ENCODE measurements at regions not wholly inside any gene's neighbourhood (a gene's known extent, or its start where the extent isn't known, plus 50 kb on each side); places are given as distances from the start of the nearest gene placed in this dataset.

- no peak for DNase-seq
Observed at GRCh38 chr4:137310166-137310565, 222.1 kb downstream of the PCDH18 start.

GRCh38 chr4:137309424-137309823 lies 222.9 kb downstream of the PCDH18 start:
- no peak for DNase-seq

- no peak for DNase-seq
Observed at GRCh38 chr4:137307806-137308205, 224.5 kb downstream of the PCDH18 start.

DNA sequence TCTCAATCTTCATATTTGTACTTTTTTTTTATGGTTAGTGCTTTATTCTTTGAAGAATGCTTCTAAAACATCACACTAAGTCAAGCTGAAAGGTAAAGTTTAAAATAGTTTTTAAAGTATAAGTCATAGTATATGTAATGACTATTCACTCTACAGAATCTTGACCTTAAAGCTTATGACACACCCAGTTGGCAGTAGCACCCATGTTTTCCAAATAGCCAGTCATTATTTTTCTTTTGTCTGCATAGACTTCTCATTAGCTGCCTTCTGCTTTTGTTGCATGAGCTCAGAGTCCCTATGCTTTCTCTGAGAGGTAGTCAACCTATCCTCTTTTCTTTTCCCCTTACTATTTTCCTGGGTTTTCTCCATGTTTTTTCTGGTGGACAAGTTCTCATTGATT lies 231.5 kb downstream of the PCDH18 start:
- no peak for DNase-seq

DNA sequence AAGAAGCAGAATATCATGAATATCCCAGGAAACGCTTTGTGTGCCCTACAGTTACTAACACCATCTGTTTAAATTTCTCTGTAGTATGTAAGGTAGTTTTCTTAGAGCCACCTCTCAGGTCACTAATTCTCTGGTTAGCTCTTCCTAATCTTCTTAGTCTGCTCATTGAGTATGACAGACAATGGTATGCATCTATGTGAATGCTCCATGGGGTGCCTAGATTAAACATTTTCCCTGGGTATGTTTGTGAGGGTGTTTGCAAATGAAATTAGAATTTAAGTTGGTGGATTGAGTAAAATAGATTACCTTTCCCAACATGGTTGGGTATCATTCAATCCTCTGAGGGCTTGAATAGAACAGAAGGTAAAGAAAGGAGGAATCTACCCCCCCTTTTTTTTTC lies 233.0 kb downstream of the PCDH18 start:
- DNase-seq = no peak

- DNase-seq = no peak
Observed at GRCh38 chr4:137293281-137293680, 239.0 kb downstream of the PCDH18 start.

- no peak for DNase-seq
Observed at GRCh38 chr4:137283737-137284136, 248.6 kb downstream of the PCDH18 start.

GRCh38 chr4:137278431-137278830 lies 253.9 kb downstream of the PCDH18 start:
- no peak for DNase-seq

DNA sequence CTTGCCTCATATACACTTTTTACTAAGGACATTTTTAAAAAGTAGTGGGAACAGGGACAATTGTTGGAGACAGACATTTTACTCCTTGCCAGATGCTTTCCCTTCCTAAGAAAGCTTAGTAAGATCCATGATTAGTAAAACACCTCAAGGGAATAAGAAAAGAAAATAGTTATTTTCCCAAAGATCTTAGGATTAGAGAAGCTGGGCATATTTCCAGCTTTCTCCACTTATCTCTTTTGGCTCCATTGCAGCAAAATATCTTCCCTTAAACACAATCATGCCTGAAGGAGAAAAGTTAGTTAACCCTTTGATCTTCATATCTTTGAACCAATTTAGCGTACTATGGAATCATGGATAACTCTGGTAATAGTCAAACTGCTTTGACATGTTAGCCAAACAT lies 257.9 kb downstream of the PCDH18 start:
- no peak for DNase-seq

GRCh38 chr4:137267024-137267423 lies 265.3 kb downstream of the PCDH18 start:
- DNase-seq = no peak

DNA sequence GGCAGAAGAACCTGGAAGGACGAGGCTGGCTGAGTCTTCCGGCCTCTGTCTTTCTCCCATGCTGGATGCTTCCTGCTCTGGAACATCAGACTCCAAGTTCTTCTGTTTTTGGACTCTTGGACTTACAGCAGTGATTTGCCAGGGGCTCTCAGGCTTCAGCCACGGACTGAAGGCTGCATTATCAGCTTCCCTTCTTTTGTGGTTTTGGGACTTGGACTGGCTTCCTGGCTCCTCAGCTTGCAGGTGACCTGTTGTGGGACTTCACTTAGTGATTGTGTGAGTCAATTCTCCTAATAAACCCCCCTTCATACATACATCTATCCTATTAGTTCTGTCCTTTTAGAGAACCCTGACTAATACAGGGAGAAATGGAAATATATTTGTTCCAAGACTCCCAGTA lies 265.8 kb downstream of the PCDH18 start:
- DNase-seq = no peak

DNA sequence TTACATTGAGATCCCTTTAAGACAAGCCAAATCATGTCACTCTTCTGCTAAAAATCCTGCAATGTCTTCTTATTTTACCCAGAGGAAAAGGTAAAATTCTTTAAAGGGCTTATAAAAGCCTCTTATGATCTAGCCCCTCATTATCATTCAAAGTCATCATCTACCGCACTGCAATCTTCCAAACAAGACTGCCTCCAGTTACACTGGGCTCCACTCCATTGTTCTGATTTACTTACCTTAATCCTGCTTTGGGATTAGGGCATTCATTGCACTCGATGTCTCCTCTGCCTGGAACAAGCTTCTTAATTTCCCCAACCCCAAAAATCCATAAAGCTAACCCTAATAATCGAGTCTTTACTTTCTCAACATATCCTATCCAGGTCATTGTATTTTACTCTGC lies 269.1 kb downstream of the PCDH18 start:
- no peak for DNase-seq

DNA sequence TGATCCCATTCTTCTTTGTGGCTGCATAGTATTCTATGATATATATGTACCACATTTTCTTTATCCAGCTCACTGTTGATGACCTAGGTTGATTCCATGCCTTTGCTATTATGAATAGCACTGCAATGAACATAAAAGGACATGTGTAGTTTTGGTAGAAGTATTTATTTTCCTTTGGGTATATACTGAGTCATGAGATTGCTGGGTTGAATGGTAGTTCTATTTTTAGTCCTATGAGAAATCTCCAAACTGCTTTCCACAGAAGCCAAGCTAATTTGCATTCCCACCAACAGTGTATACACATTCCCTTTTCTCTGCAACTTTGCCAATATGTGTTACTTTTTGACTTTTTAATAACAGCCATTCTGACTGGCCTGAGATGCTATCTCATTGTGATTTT lies 278.3 kb downstream of the PCDH18 start:
- no peak for DNase-seq

DNA sequence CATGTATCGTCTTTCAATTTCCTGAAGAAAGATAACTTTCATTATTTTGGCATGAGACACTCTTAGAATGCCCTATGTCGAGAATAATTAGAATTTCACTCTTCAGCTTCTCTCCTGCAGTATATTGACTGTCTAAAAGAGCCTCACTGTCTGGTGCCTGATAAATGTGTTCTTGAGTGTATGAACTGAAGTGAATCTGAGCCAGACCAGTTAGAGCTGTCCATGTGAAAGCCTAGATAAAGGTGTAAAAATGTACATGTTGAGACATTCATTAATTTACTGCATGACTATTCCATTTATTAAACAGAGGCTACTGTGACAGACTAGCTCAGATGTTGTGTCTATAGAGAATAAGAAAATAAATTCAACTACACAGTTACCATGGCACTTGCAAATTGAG lies 283.2 kb downstream of the PCDH18 start:
- DNase-seq = no peak

- DNase-seq = no peak
Observed at GRCh38 chr4:137238456-137239162, 293.7 kb downstream of the PCDH18 start.

DNA sequence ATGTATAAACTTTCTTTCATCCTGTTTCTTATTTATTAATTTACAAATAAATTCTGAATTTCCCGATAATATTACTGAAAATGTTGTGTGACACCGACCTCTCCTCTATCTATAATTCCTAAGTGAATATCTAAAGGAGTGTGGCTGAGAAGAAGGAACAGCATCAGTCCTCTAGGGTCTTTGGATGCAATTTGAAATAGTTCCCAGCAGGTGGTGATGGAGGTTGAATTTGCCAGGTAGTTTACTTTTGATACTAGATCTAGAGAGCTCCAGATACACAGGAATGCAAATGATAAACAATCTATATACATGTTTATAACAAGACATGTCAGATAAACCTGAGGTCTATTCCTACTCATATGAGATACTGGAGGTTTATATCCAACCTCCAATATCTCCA lies 305.4 kb downstream of the PCDH18 start:
- DNase-seq = no peak

- no peak for DNase-seq
Observed at GRCh38 chr4:137226221-137226620, 306.1 kb downstream of the PCDH18 start.

GRCh38 chr4:137213372-137214173 lies 318.7 kb downstream of the PCDH18 start:
- DNase-seq = no peak

- no peak for DNase-seq
Observed at GRCh38 chr4:137212601-137213000, 319.7 kb downstream of the PCDH18 start.

GRCh38 chr4:137209240-137209639 lies 323.1 kb downstream of the PCDH18 start:
- no peak for DNase-seq

DNA sequence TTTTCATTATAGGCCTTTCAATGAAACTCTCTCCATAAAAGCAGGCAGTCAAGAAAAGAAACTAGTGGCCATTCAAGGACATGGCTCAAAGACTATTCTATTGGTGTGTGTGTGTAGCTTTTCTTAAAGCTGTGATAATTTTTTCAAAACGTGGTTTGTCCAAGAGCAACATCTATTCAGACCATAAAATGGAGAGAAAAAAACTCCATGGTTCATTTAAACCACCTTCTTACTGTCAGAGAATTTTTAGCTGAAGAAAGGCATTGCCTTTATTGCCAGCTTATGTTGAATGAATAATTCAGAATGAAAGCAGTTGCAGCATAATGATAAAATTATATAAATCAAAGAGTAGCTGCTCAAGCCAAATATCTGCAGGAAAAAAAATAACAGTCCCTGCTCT lies 325.5 kb downstream of the PCDH18 start:
- no peak for DNase-seq

DNA sequence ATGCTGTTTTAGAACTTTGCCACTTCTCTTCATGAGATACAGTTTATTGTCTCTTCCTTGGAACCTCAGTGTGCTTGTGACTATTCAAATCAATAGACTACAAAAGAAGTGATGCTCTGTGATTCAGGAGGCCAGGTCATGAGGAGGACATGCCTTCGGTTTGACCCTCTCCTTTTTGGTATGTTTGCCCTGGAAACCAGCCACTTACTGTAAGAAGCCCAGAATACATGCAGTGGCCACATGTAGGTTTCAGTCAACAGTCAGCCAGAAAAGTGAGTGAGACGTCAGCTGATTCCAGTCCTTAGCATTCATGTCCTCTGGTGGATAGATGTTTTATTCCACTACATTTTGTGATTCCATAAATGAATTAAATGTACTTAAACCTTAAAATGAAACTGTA lies 328.7 kb downstream of the PCDH18 start:
- no peak for DNase-seq

GRCh38 chr4:137200322-137200721 lies 332.0 kb downstream of the PCDH18 start:
- no peak for DNase-seq

- DNase-seq = no peak
Observed at GRCh38 chr4:137198791-137199190, 333.5 kb downstream of the PCDH18 start.

GRCh38 chr4:137194670-137195069 lies 337.6 kb downstream of the PCDH18 start:
- no peak for DNase-seq

Measured in GDM1 (cell line).